HUES48 (cell line): ENCODE measurements at regions not wholly inside any gene's neighbourhood (a gene's known extent, or its start where the extent isn't known, plus 50 kb on each side); places are given as distances from the start of the nearest gene placed in this dataset.

ENCODE experiments used
- H3K27ac ChIP-seq: one replicate; pipeline ENCODE4 v1.7.0; 2013; ENCODE audit warnings: low read depth, low read length, inconsistent platforms
- H3K27me3 ChIP-seq: 2 replicates; pipeline ENCODE4 v1.6.1; 2013; ENCODE audit warnings: mild to moderate bottlenecking, low read length; ENCODE audit not compliant: control insufficient read depth, insufficient read depth
- H3K36me3 ChIP-seq: 2 replicates; pipeline ENCODE4 v1.6.1; 2013; ENCODE audit warnings: low read length; ENCODE audit not compliant: control insufficient read depth, insufficient read depth
- H3K4me1 ChIP-seq: 2 replicates; pipeline ENCODE4 v1.6.1; 2013; ENCODE audit warnings: mild to moderate bottlenecking, low read length; ENCODE audit not compliant: control insufficient read depth, insufficient read depth
- H3K4me3 ChIP-seq: 2 replicates; pipeline ENCODE4 v1.5.1; 2013; ENCODE audit warnings: mild to moderate bottlenecking, low read depth, low read length
- H3K9ac ChIP-seq: 2 replicates; pipeline ENCODE4 v1.6.1; 2013; ENCODE audit warnings: mild to moderate bottlenecking, low read depth, low read length, moderate library complexity
- H3K9me3 ChIP-seq: 2 replicates; pipeline ENCODE4 v1.6.1; 2013; ENCODE audit warnings: low read length; ENCODE audit not compliant: control insufficient read depth, insufficient read depth

GRCh38 chr11:97956904-97957303, 1063.8 kb upstream of the CNTN5 start:
- H3K27me3 ChIP-seq: no peaks in the 10 kb centered on the region
- H3K27ac ChIP-seq: no peak overlapping the region
- H3K36me3 ChIP-seq: no peaks in the 10 kb centered on the region
- H3K9me3 ChIP-seq: no peaks in the 10 kb centered on the region
- H3K4me3 ChIP-seq: no peak overlapping the region
- H3K4me1 ChIP-seq: no peaks in the 10 kb centered on the region
- H3K9ac ChIP-seq: no peak overlapping the region

GRCh38 chr11:97961431-97961830, 1059.3 kb upstream of the CNTN5 start:
- H3K36me3 ChIP-seq: no peaks in the 10 kb centered on the region
- no peaks in the 10 kb centered on the region for H3K9me3 ChIP-seq

GRCh38 chr11:97962758-97963157, 1058.0 kb upstream of the CNTN5 start:
- no peak overlapping the region for H3K4me3 ChIP-seq
- H3K9ac ChIP-seq: no peak overlapping the region
- no peaks in the 10 kb centered on the region for H3K27me3 ChIP-seq
- no peak overlapping the region for H3K27ac ChIP-seq
- no peaks in the 10 kb centered on the region for H3K4me1 ChIP-seq
- H3K36me3 ChIP-seq: no peaks in the 10 kb centered on the region
- no peaks in the 10 kb centered on the region for H3K9me3 ChIP-seq

More at GRCh38 chr11:97961431-97961830, 1059.3 kb upstream of the CNTN5 start:
- H3K4me1 ChIP-seq: no peaks in the 10 kb centered on the region
- H3K9ac ChIP-seq: no peak overlapping the region
- H3K27ac ChIP-seq: no peak overlapping the region
- H3K27me3 ChIP-seq: no peaks in the 10 kb centered on the region
- H3K4me3 ChIP-seq: no peak overlapping the region

- no peak overlapping the region for H3K9ac ChIP-seq
- no peaks in the 10 kb centered on the region for H3K4me1 ChIP-seq
- no peaks in the 10 kb centered on the region for H3K9me3 ChIP-seq
- no peak overlapping the region for H3K27ac ChIP-seq
- H3K27me3 ChIP-seq: no peaks in the 10 kb centered on the region
- H3K4me3 ChIP-seq: no peak overlapping the region
- no peaks in the 10 kb centered on the region for H3K36me3 ChIP-seq
Observed at GRCh38 chr11:97963528-97964331, 1057.0 kb upstream of the CNTN5 start.

- Histone ChIP-seq H3K4me1 (no peaks in the 10 kb centered on the region), H3K9ac (no peak overlapping the region), H3K27me3 (no peaks in the 10 kb centered on the region), H3K36me3 (no peaks in the 10 kb centered on the region), H3K4me3 (no peak overlapping the region), H3K9me3 (no peaks in the 10 kb centered on the region), H3K27ac (no peak overlapping the region)
Observed at GRCh38 chr11:97964332-97965004, 1056.3 kb upstream of the CNTN5 start.

- Histone ChIP-seq H3K4me1 (no peaks in the 10 kb centered on the region), H3K27me3 (no peaks in the 10 kb centered on the region), H3K4me3 (no peak overlapping the region), H3K9ac (no peak overlapping the region), H3K27ac (no peak overlapping the region), H3K36me3 (no peaks in the 10 kb centered on the region), H3K9me3 (no peaks in the 10 kb centered on the region)
Observed at GRCh38 chr11:97965849-97966646, 1054.7 kb upstream of the CNTN5 start.

GRCh38 chr11:97966901-97967300, 1053.8 kb upstream of the CNTN5 start:
- Histone ChIP-seq H3K9me3 (no peaks in the 10 kb centered on the region), H3K27me3 (no peaks in the 10 kb centered on the region), H3K4me3 (no peak overlapping the region), H3K4me1 (no peaks in the 10 kb centered on the region), H3K27ac (no peak overlapping the region), H3K36me3 (no peaks in the 10 kb centered on the region), H3K9ac (no peak overlapping the region)

GRCh38 chr11:97968071-97968470, 1052.7 kb upstream of the CNTN5 start:
- Histone ChIP-seq H3K9ac (no peak overlapping the region), H3K36me3 (no peaks in the 10 kb centered on the region), H3K9me3 (no peaks in the 10 kb centered on the region), H3K4me3 (no peak overlapping the region), H3K27ac (no peak overlapping the region), H3K4me1 (no peaks in the 10 kb centered on the region), H3K27me3 (no peaks in the 10 kb centered on the region)

- H3K27ac ChIP-seq: no peak overlapping the region
- H3K36me3 ChIP-seq: no peaks in the 10 kb centered on the region
- H3K9ac ChIP-seq: no peak overlapping the region
Observed at GRCh38 chr11:97972731-97973130, 1048.0 kb upstream of the CNTN5 start.

GRCh38 chr11:97973352-97973857, 1047.3 kb upstream of the CNTN5 start:
- H3K36me3 ChIP-seq: no peaks in the 10 kb centered on the region
- no peaks in the 10 kb centered on the region for H3K27me3 ChIP-seq
- H3K9me3 ChIP-seq: no peaks in the 10 kb centered on the region
- peaks cover 14% of the 10 kb centered on the region for H3K4me1 ChIP-seq
- H3K27ac ChIP-seq: no peak overlapping the region
- H3K4me3 ChIP-seq: no peak overlapping the region
- no peak overlapping the region for H3K9ac ChIP-seq

More at GRCh38 chr11:97972731-97973130, 1048.0 kb upstream of the CNTN5 start:
- no peak overlapping the region for H3K4me3 ChIP-seq
- H3K9me3 ChIP-seq: no peaks in the 10 kb centered on the region
- H3K27me3 ChIP-seq: no peaks in the 10 kb centered on the region
- peaks cover 14% of the 10 kb centered on the region for H3K4me1 ChIP-seq
